HG03159 (cell line): ENCODE measurements at regions not wholly inside any gene's neighbourhood (a gene's known extent, or its start where the extent isn't known, plus 50 kb on each side); places are given as distances from the start of the nearest gene placed in this dataset.

ENCODE experiments used
- ATAC-seq: cut with Tn5 transposase; IDR thresholded peaks from one replicate; pipeline ENCODE4 v1.9.1; 2021; ENCODE audit warnings: mild to moderate bottlenecking, moderate library complexity; ENCODE audit not compliant: unreplicated experiment

DNA sequence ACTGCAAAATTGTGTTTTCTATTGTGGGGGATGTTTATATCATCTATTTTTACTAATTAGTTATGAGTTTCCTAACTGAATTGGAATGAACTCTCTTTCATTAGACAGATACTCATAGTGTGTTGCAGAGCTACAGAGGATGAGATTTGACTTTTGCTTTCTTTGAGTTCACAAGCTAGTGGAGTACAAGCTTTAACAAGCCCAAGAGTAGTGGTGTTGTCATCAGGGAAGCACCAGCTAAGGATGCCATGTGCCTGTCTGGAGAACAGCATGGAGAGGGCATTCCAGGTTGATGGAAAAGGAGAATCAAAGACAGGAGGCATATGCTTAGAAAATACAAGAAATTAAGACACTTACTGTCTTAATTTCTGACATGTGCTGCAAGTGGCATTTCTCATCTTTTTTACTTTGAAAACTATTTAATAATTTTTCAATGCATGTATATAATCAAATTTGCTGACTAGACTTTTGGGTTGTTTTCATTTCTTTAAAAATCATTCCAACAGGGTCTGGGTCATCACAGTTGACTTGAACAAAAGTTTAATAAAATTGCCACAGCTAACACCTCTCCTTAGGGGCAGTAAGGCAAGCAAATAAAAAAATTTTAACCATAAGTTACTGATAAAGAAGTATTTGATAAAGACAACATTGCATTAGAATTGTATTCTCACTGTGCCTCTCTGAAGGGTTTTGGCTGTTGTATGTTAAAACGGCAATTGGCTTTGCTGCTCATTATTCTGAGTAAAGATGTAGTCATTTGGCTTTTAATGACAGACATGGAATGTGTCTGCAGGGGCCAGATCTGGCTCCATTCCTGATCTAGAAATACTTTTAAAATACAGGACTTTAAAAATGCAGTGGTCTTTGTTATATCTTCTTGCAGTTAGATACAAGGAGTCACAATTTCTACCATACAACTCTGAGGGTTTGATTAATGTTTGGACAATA, 323.7 kb upstream of the CDH11 start:
- no peak for ATAC-seq

- ATAC-seq, result no peak
These were observed 319.6 kb upstream of the CDH11 start for GRCh38 chr16:65441501-65441900.

DNA sequence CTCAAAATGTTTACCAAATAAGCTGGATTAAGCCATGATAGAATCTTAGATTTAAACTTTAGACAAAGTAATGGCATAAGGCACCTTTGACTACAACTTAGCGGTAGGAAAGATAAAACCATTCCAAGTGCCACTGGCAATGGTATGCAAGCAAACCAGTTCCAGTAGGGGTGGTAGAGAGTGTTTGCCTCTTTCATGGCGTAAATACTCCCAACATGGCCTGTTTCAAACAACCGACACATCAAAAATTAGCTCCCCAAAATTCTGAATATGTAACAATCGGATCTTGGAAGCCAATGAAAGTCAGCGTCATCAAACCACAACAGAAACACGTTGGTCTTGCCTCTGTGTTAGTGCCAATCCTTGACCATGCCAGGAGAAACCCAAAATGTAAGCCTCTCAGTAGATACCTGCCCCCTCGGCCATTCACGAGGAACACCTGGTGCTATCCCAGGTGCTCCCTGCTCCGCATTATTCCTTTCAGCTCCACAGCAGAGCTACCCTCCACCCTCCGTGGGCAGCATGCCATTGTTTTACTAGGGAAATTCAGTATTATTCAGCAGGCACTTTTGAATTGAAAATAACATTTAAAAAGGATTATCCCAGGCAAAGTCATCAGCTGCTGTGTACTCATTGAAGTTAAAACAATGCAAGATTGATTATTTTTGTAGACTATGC, 307.8 kb upstream of the CDH11 start:
- no peak for ATAC-seq

- no peak for ATAC-seq
These were observed 304.6 kb upstream of the CDH11 start for GRCh38 chr16:65426484-65426883.

GRCh38 chr16:65422934-65423333, 301.1 kb upstream of the CDH11 start:
- ATAC-seq, result no peak

DNA sequence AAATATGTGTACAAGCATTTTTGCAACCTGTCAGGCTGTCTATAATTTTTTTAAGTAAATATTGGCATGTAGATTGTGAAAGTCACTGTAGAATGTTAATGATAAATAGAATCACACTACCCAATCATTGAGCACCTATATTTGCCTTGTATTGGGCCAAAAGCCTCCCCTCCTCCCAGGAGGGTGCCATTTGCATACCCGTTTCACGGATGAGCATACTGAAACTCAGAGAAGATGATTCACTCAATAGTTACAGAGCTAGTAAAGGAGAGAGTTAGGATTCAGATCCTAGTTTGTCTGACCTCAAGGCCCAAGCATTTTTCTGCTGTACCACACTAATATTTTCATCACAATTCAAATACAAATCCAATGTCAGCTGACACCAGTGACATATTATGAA, 299.7 kb upstream of the CDH11 start:
- no peak for ATAC-seq

DNA sequence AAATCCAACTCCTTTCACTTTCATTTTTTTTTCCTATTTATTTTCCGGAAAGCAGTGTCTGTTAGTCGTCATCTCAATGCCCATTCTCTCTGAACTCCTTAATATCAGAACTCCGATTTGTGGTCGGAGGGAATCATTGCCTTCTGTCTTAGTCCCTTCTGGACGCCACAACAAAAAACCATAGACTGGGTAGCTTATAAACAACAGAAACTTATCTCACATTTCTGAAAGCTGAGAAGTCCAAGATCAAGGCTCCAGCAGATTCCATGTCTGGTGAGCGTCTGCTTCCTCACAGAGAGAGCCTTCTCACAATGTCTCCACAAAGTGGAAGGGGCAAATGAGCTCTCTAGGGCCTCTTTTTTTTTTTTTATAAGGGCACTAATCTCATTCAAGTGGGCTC, 296.6 kb upstream of the CDH11 start:
- no peak for ATAC-seq

- no peak for ATAC-seq
These were observed 293.6 kb upstream of the CDH11 start for GRCh38 chr16:65415460-65415859.

DNA sequence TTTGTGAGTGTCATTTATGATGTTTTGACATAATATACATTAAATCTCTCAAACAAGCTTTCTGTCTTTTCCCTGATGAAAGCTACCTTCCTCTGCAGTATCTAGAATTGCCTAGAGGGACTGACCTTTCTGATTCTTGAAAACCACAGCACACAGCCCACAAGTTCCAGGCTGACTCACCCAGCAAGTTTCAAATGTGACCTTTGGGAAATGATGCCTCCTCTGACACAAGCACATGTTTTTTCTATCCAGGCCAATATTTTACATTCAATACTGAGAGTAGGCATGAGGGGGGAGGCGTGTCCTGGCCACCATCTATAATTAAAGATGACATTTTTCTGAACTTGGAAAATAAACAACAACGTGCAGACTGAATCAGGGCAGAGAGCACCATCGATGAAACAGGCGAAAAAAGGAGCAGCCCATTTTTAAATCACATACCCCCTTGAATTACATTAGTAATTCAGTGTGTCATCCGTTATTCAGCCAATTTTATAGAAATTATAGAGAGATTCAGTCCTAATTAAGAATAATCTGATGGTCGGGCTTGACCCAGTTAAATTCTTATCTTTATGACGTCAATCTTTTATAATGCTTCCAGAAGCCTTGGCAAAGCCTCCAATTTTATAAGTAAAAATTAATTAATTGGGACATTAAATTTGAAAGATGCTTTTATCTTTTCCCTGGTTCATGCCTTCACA, 292.6 kb upstream of the CDH11 start:
- ATAC-seq, result no peak

GRCh38 chr16:65413861-65414260, 292.0 kb upstream of the CDH11 start:
- no peak for ATAC-seq

GRCh38 chr16:65410801-65411200, 288.9 kb upstream of the CDH11 start:
- no peak for ATAC-seq

DNA sequence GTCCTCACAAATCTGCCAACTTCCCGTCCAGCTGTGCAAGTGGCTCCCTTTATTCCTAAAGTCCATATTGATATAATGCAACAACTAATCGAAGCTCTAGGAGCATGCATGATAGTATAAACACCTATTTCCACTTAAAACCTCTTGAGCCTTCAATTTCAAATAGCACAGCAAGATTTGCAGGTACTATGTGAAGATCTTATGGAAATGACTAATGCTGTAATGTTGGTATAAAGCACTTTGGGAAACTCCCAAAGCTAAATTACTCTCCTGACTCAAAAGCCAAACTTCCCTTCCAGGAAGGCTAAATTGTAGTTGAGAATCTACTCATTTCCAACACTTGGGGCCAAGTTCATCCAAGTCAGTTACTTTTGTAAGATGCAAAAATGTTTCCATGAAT, 287.6 kb upstream of the CDH11 start:
- no peak for ATAC-seq

DNA sequence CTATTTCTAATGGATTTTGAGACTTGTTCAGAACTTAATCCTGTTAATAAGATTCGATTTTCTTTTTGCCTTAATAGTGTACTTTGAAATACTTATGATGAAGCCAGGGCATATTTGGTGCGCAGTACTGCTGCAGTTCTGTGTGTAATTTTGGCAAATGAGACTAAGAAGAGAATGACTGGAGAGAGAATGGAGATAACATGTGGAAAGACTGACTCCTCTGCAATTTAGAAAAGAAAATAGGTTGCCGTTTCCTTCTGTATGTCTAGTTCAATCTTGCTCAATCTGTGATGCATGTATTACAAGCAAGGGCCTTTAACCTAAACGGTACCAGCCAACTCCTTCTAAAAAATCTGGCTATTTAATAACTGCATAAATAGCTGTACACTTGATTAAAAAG, 285.1 kb upstream of the CDH11 start:
- no peak for ATAC-seq

DNA sequence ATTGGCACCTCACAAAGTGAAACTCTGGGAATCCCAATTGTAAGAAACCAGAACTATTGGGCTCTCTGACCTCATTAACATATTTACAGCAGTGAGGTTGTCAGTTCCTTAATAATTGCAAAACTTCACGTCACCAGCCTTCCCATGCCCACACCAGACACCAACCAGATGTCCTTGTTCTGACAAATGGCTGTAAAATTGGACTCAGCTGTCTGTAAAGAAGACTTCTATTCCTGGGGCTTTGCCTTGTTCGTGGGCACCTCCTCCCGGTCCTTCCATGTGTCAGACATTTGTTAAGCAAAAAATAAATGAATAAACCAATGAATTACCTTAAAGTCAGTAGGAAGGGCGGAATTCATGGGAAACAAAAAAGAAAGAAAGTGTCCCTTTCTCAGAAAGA, 284.3 kb upstream of the CDH11 start:
- ATAC-seq, result no peak

- ATAC-seq, result no peak
These were observed 272.4 kb upstream of the CDH11 start for GRCh38 chr16:65394281-65394680.

- ATAC-seq, result no peak
These were observed 271.1 kb upstream of the CDH11 start for GRCh38 chr16:65392806-65393565.

DNA sequence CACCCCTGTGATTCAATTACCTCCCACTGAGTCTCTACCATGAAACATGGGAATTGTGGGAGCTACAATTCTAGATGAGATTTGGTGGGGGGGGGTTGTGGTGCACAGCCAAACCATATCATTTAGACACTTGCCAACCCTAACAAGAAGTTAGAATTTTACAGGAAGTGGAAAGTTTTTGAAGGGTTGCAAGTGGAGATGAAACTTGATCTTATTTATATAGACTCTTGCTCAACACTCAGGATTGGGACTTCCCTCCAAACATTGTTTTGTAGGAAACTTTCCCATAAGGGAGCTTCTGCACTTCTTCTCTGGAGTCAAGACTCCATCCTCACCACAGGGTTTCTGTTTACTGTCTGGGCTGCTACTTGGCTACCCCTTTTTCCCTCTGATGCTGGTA, 266.7 kb upstream of the CDH11 start:
- no peak for ATAC-seq

DNA sequence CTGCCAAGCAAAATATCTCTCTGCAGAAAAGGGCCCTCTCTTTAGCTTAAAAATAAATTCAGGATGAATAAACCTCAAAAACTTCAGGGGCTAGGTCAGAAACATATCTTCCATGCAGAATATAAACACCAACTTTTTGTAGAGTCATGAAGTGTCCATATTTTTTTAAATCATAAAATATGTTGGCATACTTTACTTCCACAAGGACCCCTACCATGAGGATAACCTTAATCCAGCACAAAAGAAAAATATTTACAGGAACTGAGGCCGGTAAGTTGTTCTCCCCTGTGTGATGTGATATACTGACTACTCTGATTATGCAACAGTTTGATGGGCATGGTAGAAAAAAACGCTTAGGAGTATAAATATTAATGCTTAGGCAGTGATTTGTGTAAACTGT, 264.8 kb upstream of the CDH11 start:
- ATAC-seq, result no peak

DNA sequence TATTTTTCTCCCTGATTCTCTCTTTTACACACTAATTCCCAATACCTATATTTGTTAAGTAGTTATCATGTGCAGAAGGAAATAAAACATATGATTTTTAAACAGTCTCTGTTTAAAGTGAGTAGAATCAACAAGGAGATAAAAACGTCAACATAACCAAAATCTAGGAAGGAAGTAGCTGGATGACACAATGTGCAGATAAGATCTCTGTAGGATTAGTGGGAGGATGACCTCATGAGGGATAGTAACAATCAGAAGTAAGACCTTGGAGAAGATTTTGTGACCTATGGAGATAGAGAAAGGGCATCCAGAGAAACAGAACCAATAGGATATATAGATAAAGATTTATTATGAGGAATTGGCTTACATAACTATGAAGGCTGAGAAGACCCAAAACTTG, 262.6 kb upstream of the CDH11 start:
- no peak for ATAC-seq

DNA sequence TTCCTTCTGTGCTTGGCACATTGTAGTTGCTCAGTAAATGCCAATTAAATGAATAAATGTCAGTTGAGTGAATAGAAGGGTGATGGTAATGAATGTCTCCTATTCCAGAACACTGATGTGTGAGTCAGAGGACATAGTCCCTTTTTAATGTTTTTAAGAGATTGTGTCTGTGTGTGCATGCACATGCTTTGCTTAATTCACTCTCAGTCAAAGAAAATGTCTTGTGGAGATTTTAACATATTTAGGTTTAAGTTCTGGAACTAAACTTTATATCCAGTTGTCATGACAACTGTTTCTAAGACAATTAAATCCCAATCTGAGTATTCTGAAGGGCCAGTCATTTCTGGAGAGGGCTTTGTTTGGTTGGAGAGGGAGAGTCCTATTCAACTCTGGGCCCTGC, 255.3 kb upstream of the CDH11 start:
- no peak for ATAC-seq

- no peak for ATAC-seq
These were observed 254.7 kb upstream of the CDH11 start for GRCh38 chr16:65376601-65377000.
